Colonic mucosa (tissue), 4 donors: ENCODE measurements at regions not wholly inside any gene's neighbourhood (a gene's known extent, or its start where the extent isn't known, plus 50 kb on each side); places are given as distances from the start of the nearest gene placed in this dataset.
A peak's percentile ranks its signal among the peaks of the same experiment; 100 is the strongest.

Experiments
- DNase-seq: peaks from one replicate; pipeline ENCODE4 v3.0.0-alpha.2; 2020
- H3K27ac ChIP-seq: fragments of 200-600 bp; one replicate; pipeline ENCODE4 v1.8.0; 2021
- H3K27me3 ChIP-seq: fragments of 200-600 bp; one replicate; pipeline ENCODE4 v1.8.0; 2021
- H3K36me3 ChIP-seq: fragments of 200-600 bp; one replicate; pipeline ENCODE4 v1.8.0; 2021
- H3K4me1 ChIP-seq: fragments of 200-600 bp; one replicate; pipeline ENCODE4 v1.8.0; 2021; ENCODE audit warnings: mild to moderate bottlenecking
- H3K4me3 ChIP-seq: fragments of 200-600 bp; one replicate; pipeline ENCODE4 v1.8.0; 2021
- H3K9ac ChIP-seq, 2 donors: one replicate each; pipeline ENCODE4 v1.7.0; 2013; ENCODE audit warnings: control low read depth in 2 of 2, low read depth in 2 of 2, low read length in 2 of 2
- H3K9me3 ChIP-seq: fragments of 200-600 bp; one replicate; pipeline ENCODE4 v1.8.0; 2021
- intact Hi-C: fragments of 100-400 bp; cut with DNase I; formaldehyde crosslinking; loops from one replicate; pipeline ENCODE4 v1.14.1; 2022
- TF ChIP-seq, protein P1 (sequence below): fragments of 200-600 bp; IDR thresholded peaks from one replicate; pipeline ENCODE4 v1.8.0; 2022; ENCODE audit warnings: antibody characterized with exemption, mild to moderate bottlenecking
- donor health status: healthy.
- donor health status: DM: no; HTN: no; CAD: no.
- donor health status: DM: no; HTN: no; CAD: no.

DNA sequence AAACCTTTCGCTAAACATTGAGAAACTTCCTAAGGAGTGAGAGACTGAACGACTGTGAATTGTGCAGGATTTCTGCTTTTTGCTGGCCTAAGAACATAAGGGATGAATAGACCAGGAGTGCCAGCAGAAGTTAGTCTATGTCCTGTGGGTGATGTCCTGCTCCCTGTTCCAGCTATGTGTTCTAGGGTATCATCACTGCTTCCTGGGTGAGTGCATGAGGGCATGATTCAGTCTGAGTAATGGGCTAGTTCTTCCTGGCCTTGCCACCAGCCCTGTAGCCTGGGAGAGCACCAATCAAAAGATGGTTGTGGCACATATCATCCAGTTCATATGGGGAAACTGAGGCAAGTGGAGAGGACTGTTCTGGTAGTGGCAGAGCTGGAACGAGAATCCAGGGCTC, 153.9 kb upstream of the TPM1 start:
- Histone ChIP-seq H3K9ac (no peak overlapping the region), H3K4me3 (no peak overlapping the region), H3K9me3 (no peaks in the 10 kb centered on the region), H3K27ac (no peak overlapping the region), H3K4me1 (no peaks in the 10 kb centered on the region), H3K27me3 (no peaks in the 10 kb centered on the region), H3K36me3 (no peaks in the 10 kb centered on the region)
- intact Hi-C loops, result no loop called here
- TF ChIP-seq, protein P1, sequence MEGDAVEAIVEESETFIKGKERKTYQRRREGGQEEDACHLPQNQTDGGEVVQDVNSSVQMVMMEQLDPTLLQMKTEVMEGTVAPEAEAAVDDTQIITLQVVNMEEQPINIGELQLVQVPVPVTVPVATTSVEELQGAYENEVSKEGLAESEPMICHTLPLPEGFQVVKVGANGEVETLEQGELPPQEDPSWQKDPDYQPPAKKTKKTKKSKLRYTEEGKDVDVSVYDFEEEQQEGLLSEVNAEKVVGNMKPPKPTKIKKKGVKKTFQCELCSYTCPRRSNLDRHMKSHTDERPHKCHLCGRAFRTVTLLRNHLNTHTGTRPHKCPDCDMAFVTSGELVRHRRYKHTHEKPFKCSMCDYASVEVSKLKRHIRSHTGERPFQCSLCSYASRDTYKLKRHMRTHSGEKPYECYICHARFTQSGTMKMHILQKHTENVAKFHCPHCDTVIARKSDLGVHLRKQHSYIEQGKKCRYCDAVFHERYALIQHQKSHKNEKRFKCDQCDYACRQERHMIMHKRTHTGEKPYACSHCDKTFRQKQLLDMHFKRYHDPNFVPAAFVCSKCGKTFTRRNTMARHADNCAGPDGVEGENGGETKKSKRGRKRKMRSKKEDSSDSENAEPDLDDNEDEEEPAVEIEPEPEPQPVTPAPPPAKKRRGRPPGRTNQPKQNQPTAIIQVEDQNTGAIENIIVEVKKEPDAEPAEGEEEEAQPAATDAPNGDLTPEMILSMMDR, result no peak
- no peak for DNase-seq

- Histone ChIP-seq H3K36me3 (no peaks in the 10 kb centered on the region), H3K27ac (peak overlapping the region; percentile 30), H3K9me3 (no peaks in the 10 kb centered on the region), H3K4me3 (no peak overlapping the region), H3K9ac (no peak overlapping the region), H3K4me1 (no peaks in the 10 kb centered on the region), H3K27me3 (no peaks in the 10 kb centered on the region)
- intact Hi-C loops, result no loop called here
- TF ChIP-seq, protein P1, result no peak
- no peak for DNase-seq
These were observed 153.3 kb upstream of the TPM1 start for GRCh38 chr15:62889141-62889661.

DNA sequence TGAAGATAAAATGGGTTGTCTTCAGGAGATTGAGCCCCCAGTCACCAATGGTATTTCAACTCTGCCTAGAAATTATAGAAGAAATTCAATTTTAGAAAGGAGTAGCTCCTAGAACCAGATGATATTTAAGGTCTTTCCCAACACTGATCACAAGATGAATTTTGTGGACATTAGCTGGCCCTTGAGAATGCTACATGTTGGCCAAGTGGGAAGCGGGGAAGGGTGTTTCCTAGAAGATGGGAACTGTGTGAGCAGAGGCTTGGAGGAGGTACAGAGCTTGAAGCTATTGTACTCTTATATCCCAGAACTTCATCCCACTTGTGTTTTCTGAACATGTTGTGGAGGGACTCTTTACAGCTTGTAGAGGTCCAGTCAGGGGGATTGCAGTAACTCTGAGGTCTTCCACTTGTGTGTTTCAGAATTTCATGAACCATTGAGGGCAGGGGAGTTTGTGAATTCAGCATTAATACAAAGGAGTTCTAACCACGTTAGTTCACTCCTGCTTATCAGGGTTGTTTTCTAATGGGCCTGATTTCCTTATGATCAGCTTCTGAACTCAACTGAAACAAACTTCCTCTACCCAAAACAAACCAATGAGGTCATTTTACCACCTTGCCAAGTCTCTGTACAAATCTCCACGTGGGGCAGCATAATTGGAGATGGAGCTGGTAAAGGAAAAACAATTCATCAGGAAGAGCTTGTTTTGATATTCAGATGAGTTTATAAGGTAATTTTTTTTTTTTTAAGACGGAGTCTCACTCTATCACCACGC, 152.6 kb upstream of the TPM1 start:
- Histone ChIP-seq H3K27ac (peak overlapping the region; percentile 30), H3K4me1 (no peaks in the 10 kb centered on the region)
- peak; percentile 57 for DNase-seq

GRCh38 chr15:62894322-62895085, 148.0 kb upstream of the TPM1 start:
- H3K27ac ChIP-seq, result no peak overlapping the region
- H3K27me3 ChIP-seq, result no peaks in the 10 kb centered on the region
- H3K4me1 ChIP-seq, result peaks cover 8% of the 10 kb centered on the region
- TF ChIP-seq, protein P1, result no peak
- no peaks in the 10 kb centered on the region for H3K9me3 ChIP-seq
- H3K36me3 ChIP-seq, result no peaks in the 10 kb centered on the region
- intact Hi-C loops, result loop anchor here (10.0 kb wide), 1 partner anchor 140 kb away; no protein-coding TSS in a partner anchor
- no peak for DNase-seq
- H3K4me3 ChIP-seq, result no peak overlapping the region
- no peak overlapping the region for H3K9ac ChIP-seq

More for the DNA sequence above, 152.6 kb upstream of the TPM1 start:
- TF ChIP-seq, protein P1, result no peak
- Histone ChIP-seq H3K9me3 (no peaks in the 10 kb centered on the region), H3K27me3 (no peaks in the 10 kb centered on the region), H3K36me3 (no peaks in the 10 kb centered on the region), H3K4me3 (no peak overlapping the region), H3K9ac (no peak overlapping the region)
- intact Hi-C loops, result loop anchor here (10.0 kb wide), 1 partner anchor 145 kb away; no protein-coding TSS in a partner anchor

GRCh38 chr15:62895139-62895866, 147.2 kb upstream of the TPM1 start:
- Histone ChIP-seq H3K4me3 (no peak overlapping the region), H3K27ac (no peak overlapping the region), H3K9ac (no peak overlapping the region), H3K36me3 (no peaks in the 10 kb centered on the region), H3K9me3 (no peaks in the 10 kb centered on the region), H3K4me1 (peaks cover 8% of the 10 kb centered on the region), H3K27me3 (no peaks in the 10 kb centered on the region)
- no peak for DNase-seq
- intact Hi-C loops, result loop anchor here (10.0 kb wide), 1 partner anchor 139 kb away; no protein-coding TSS in a partner anchor
- TF ChIP-seq, protein P1, result no peak
